ENCODE measurements at regions not wholly inside any gene's neighbourhood (a gene's known extent, or its start where the extent isn't known, plus 50 kb on each side); places are given as distances from the start of the nearest gene placed in this dataset.
A peak's percentile ranks its signal among the peaks of the same experiment; 100 is the strongest.
"Not testable (repeated sequence)": the region's sequence is repeated elsewhere in the genome, so short reads cannot be mapped to it uniquely, and the experiment has no call there.

GRCh38 chr1:198443365-198444233 lies 96.9 kb downstream of the ATP6V1G3 start:
- H3K4me3 ChIP-seq = no peak overlapping the region
- no peaks in the 10 kb centered on the region for H3K4me1 ChIP-seq
- DNase-seq (ENCODE audit: low spot score in 2 of 2) = no peak
- no peaks in the 10 kb centered on the region for H3K27me3 ChIP-seq (ENCODE audit: low read depth)
- in situ Hi-C loops (cut with MboI; ENCODE audit: low sequenced_read_pairs) = no loop called here
- H3K9me3 ChIP-seq = no peaks in the 10 kb centered on the region
- H3K36me3 ChIP-seq (replicated peaks) = no peaks in the 10 kb centered on the region

- no peak for DNase-seq (ENCODE audit: low spot score in 2 of 2)
Measured at GRCh38 chr1:198440842-198441241, 99.6 kb downstream of the ATP6V1G3 start.

GRCh38 chr1:198437332-198437731 lies 103.1 kb downstream of the ATP6V1G3 start:
- no peaks in the 10 kb centered on the region for H3K9me3 ChIP-seq
- H3K36me3 ChIP-seq (replicated peaks) = no peaks in the 10 kb centered on the region
- no peaks in the 10 kb centered on the region for H3K27me3 ChIP-seq (ENCODE audit: low read depth)
- in situ Hi-C loops (cut with MboI; ENCODE audit: low sequenced_read_pairs) = no loop called here
- H3K4me3 ChIP-seq = no peak overlapping the region
- DNase-seq (ENCODE audit: low spot score in 2 of 2) = no peak
- no peaks in the 10 kb centered on the region for H3K4me1 ChIP-seq

More at GRCh38 chr1:198440842-198441241, 99.6 kb downstream of the ATP6V1G3 start:
- in situ Hi-C loops (cut with MboI; ENCODE audit: low sequenced_read_pairs) = no loop called here
- Histone ChIP-seq H3K9me3 (no peaks in the 10 kb centered on the region), H3K4me1 (no peaks in the 10 kb centered on the region), H3K36me3 (replicated peaks) (no peaks in the 10 kb centered on the region), H3K4me3 (no peak overlapping the region), H3K27me3 (ENCODE audit: low read depth) (no peaks in the 10 kb centered on the region)

GRCh38 chr1:198436276-198436675 lies 104.2 kb downstream of the ATP6V1G3 start:
- Histone ChIP-seq H3K4me1 (no peaks in the 10 kb centered on the region), H3K4me3 (no peak overlapping the region), H3K27me3 (ENCODE audit: low read depth) (no peaks in the 10 kb centered on the region), H3K36me3 (replicated peaks) (no peaks in the 10 kb centered on the region), H3K9me3 (no peaks in the 10 kb centered on the region)
- in situ Hi-C loops (cut with MboI; ENCODE audit: low sequenced_read_pairs) = no loop called here
- DNase-seq (ENCODE audit: low spot score in 2 of 2) = no peak

- in situ Hi-C loops (cut with MboI; ENCODE audit: low sequenced_read_pairs) = no loop called here
- no peak for DNase-seq (ENCODE audit: low spot score in 2 of 2)
- H3K4me3 ChIP-seq = no peak overlapping the region
Measured at GRCh38 chr1:198435056-198435455, 105.4 kb downstream of the ATP6V1G3 start.

GRCh38 chr1:198424441-198424840 lies 116.0 kb downstream of the ATP6V1G3 start:
- Histone ChIP-seq H3K4me3 (no peak overlapping the region), H3K4me1 (no peaks in the 10 kb centered on the region), H3K36me3 (replicated peaks) (no peaks in the 10 kb centered on the region), H3K27me3 (ENCODE audit: low read depth) (no peaks in the 10 kb centered on the region), H3K9me3 (no peaks in the 10 kb centered on the region)
- in situ Hi-C loops (cut with MboI; ENCODE audit: low sequenced_read_pairs) = no loop called here
- no peak for DNase-seq (ENCODE audit: low spot score in 2 of 2)

More at GRCh38 chr1:198435056-198435455, 105.4 kb downstream of the ATP6V1G3 start:
- H3K27me3 ChIP-seq (ENCODE audit: low read depth) = no peaks in the 10 kb centered on the region
- no peaks in the 10 kb centered on the region for H3K9me3 ChIP-seq
- no peaks in the 10 kb centered on the region for H3K4me1 ChIP-seq
- no peaks in the 10 kb centered on the region for H3K36me3 ChIP-seq (replicated peaks)

- Histone ChIP-seq H3K9me3 (no peaks in the 10 kb centered on the region), H3K4me1 (no peaks in the 10 kb centered on the region), H3K36me3 (replicated peaks) (no peaks in the 10 kb centered on the region), H3K27me3 (ENCODE audit: low read depth) (no peaks in the 10 kb centered on the region), H3K4me3 (no peak overlapping the region)
- peak in 1 of 2 experiments; percentile 16 for DNase-seq (ENCODE audit: low spot score in 2 of 2)
- in situ Hi-C loops (cut with MboI; ENCODE audit: low sequenced_read_pairs) = no loop called here
Measured at GRCh38 chr1:198423673-198424072, 116.8 kb downstream of the ATP6V1G3 start.

GRCh38 chr1:198417039-198417438 lies 123.4 kb downstream of the ATP6V1G3 start:
- no peaks in the 10 kb centered on the region for H3K36me3 ChIP-seq (replicated peaks)
- no peak for DNase-seq (ENCODE audit: low spot score in 2 of 2)
- in situ Hi-C loops (cut with MboI; ENCODE audit: low sequenced_read_pairs) = no loop called here
- H3K27me3 ChIP-seq (ENCODE audit: low read depth) = 0 out of 2 replicates have a peak, but pooled peaks cover 4% of the 10 kb centered on the region
- H3K4me1 ChIP-seq = no peaks in the 10 kb centered on the region; the same call in 1 of the 2 replicates
- H3K4me3 ChIP-seq = no peak overlapping the region
- no peaks in the 10 kb centered on the region for H3K9me3 ChIP-seq

- H3K36me3 ChIP-seq (replicated peaks) = no peaks in the 10 kb centered on the region
- no peak overlapping the region for H3K4me3 ChIP-seq
- no peaks in the 10 kb centered on the region for H3K9me3 ChIP-seq
- 0 out of 2 replicates have a peak, but pooled peaks cover 4% of the 10 kb centered on the region for H3K27me3 ChIP-seq (ENCODE audit: low read depth)
- in situ Hi-C loops (cut with MboI; ENCODE audit: low sequenced_read_pairs) = no loop called here
- no peaks in the 10 kb centered on the region; the same call in 1 of the 2 replicates for H3K4me1 ChIP-seq
- no peak for DNase-seq (ENCODE audit: low spot score in 2 of 2)
Measured at GRCh38 chr1:198416296-198416695, 124.2 kb downstream of the ATP6V1G3 start.

- Histone ChIP-seq H3K9me3 (no peaks in the 10 kb centered on the region), H3K4me1 (no peaks in the 10 kb centered on the region; the same call in 1 of the 2 replicates), H3K27me3 (ENCODE audit: low read depth) (0 out of 2 replicates have a peak, but pooled peaks cover 4% of the 10 kb centered on the region), H3K36me3 (replicated peaks) (no peaks in the 10 kb centered on the region), H3K4me3 (no peak overlapping the region)
- DNase-seq (ENCODE audit: low spot score in 2 of 2) = no peak
- in situ Hi-C loops (cut with MboI; ENCODE audit: low sequenced_read_pairs) = no loop called here
Measured at GRCh38 chr1:198411240-198411639, 129.2 kb downstream of the ATP6V1G3 start.

GRCh38 chr1:198408716-198409115 lies 131.8 kb downstream of the ATP6V1G3 start:
- in situ Hi-C loops (cut with MboI; ENCODE audit: low sequenced_read_pairs) = no loop called here
- DNase-seq (ENCODE audit: low spot score in 2 of 2) = no peak
- Histone ChIP-seq H3K27me3 (ENCODE audit: low read depth) (no peaks in the 10 kb centered on the region), H3K36me3 (replicated peaks) (no peaks in the 10 kb centered on the region), H3K4me3 (no peak overlapping the region), H3K4me1 (no peaks in the 10 kb centered on the region; the same call in 1 of the 2 replicates), H3K9me3 (no peaks in the 10 kb centered on the region)

GRCh38 chr1:198404632-198405031 lies 135.8 kb downstream of the ATP6V1G3 start:
- H3K27me3 ChIP-seq (ENCODE audit: low read depth); in situ Hi-C loops (cut with MboI; ENCODE audit: low sequenced_read_pairs); DNase-seq (ENCODE audit: low spot score in 2 of 2); H3K9me3 ChIP-seq; H3K4me1 ChIP-seq; H3K4me3 ChIP-seq; H3K36me3 ChIP-seq (replicated peaks): not testable (repeated sequence)

- DNase-seq (ENCODE audit: low spot score in 2 of 2) = no peak
- Histone ChIP-seq H3K4me1 (peaks cover 4% of the 10 kb centered on the region; the same call in 1 of the 2 replicates), H3K36me3 (replicated peaks) (no peaks in the 10 kb centered on the region), H3K4me3 (no peak overlapping the region), H3K9me3 (no peaks in the 10 kb centered on the region), H3K27me3 (ENCODE audit: low read depth) (no peaks in the 10 kb centered on the region)
- in situ Hi-C loops (cut with MboI; ENCODE audit: low sequenced_read_pairs) = no loop called here
Measured at GRCh38 chr1:198400063-198400462, 140.4 kb downstream of the ATP6V1G3 start.

- Histone ChIP-seq H3K27me3 (ENCODE audit: low read depth) (no peaks in the 10 kb centered on the region), H3K4me3 (no peak overlapping the region), H3K4me1 (peaks cover 4% of the 10 kb centered on the region; the same call in 1 of the 2 replicates), H3K36me3 (replicated peaks) (no peaks in the 10 kb centered on the region), H3K9me3 (no peaks in the 10 kb centered on the region)
- in situ Hi-C loops (cut with MboI; ENCODE audit: low sequenced_read_pairs) = no loop called here
- DNase-seq (ENCODE audit: low spot score in 2 of 2) = no peak
Measured at GRCh38 chr1:198399452-198399851, 141.0 kb downstream of the ATP6V1G3 start.
